HG03575 (cell line): ENCODE measurements at regions not wholly inside any gene's neighbourhood (a gene's known extent, or its start where the extent isn't known, plus 50 kb on each side); places are given as distances from the start of the nearest gene placed in this dataset.
"Not testable (repeated sequence)": the region's sequence is repeated elsewhere in the genome, so short reads cannot be mapped to it uniquely, and the experiment has no call there.

ENCODE experiments used
- ATAC-seq: cut with Tn5 transposase; IDR thresholded peaks from one replicate; pipeline ENCODE4 v1.9.1; 2021; ENCODE audit not compliant: unreplicated experiment, insufficient number of reproducible peaks, low FRiP score; ENCODE audit errors: extremely low read depth

DNA sequence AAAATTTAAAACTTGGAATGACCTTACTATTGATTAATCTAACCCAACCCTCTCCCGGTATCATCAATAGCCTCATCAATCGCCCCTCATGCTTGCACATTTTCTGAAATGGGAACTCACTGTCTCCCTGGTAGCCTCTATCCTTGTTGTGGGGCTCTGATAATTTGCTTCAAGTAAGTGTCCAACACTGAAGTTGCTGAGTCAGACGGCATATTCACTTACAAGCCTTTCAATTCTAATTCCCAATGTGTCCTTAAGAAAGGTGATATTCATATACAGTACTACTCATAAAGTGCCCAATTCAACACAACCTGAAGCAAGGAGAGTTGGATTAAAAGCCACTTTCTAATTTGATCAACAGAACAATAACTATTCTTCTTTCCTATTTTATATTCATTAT is 1146.1 kb upstream of the TMEM132C start:
- ATAC-seq: no peak

DNA sequence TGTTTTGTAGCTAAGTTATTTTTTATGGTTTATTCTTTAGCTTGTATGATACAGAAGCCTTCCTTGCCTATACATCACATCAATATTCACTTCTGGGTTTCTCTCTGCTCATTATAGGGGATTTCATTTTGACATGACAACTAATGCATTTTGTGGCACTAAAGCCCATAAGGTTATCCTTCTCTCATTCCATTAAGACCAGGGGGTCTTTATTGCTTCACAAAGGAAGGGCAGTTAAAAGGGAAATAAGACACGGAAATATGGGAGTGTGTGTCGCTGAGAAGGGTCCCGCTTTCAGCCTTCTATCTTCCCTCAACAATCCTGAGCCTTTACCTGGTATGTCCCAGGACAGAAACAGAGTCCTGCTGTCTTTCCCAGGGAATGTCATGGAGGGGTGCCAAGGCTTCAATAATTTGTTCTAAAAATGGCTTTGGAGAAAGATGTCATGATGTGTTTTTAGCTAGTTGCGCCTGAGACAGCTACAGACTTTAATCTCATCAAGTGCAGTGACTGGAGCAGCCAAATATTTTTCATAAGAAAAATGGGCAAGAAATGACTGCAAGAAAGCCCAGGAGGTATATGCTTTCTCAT is 1145.4 kb upstream of the TMEM132C start:
- ATAC-seq: no peak

DNA sequence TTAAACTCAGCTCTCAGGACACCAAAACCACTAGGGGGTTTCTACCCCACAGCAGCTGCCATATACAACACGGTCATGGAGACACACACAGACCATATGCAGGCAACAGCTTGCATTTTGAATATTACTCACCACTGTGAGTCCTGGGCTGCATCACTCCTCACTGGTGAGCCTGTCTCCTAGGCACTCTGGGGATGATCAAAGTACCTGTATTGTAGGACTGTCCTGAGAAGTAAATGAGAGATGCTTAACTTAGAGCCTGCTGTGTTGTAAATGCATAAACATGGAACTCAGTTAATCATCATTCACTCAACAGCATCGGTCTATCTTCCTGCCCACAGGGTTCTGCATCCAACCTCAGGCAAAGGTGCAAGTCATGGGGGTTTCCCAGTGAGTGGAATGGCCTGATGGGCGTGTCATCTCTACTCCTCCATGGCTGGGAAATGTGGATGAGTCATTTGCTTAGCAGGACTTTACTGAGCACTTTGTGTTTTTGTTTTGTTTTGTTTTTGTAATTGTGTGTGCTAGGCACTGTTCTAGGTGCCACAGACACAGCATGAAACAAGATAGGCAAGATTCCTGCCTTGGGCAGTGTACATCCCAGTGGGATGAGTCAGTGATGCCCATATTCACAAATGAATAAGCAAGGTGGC is 1141.2 kb upstream of the TMEM132C start:
- ATAC-seq: peak; percentile 77

DNA sequence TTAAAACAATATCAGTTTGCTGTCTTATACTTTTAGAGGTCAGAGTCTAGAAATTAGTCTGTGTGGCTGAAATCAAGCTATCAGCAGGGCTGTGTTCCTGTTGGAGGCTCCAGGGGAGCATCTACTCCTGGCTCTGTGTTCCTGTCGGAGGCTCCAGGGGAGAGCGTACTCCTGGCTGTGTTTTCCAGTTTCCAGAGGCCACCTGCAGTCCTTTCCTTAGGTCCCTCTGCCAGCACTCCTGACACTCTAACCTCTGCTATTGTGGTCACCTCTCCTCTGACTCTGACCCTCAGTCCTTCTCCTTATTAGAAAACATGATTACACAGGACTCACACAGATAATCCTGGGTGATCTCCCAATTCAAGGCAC is 1140.7 kb upstream of the TMEM132C start:
- peak; percentile 10 for ATAC-seq

DNA sequence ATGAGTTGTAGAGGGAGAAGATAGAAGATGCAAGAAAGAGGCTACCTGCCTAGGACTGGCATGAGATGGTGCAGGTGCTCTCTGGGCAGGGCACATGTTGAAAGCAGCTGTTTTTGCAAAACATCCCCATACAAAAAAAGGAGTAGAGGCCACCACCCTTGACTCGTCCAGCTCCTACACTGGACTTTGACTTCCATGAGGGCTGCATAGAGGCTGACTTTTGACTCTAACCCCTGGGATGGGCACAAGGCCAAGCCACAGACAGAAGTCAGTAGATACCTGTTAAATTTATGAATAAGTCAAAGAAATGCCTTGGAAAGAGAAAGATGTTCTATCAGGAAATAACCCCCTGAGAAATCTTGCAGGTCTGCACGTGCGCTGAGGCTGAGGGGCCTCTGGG is 1139.1 kb upstream of the TMEM132C start:
- ATAC-seq: no peak

DNA sequence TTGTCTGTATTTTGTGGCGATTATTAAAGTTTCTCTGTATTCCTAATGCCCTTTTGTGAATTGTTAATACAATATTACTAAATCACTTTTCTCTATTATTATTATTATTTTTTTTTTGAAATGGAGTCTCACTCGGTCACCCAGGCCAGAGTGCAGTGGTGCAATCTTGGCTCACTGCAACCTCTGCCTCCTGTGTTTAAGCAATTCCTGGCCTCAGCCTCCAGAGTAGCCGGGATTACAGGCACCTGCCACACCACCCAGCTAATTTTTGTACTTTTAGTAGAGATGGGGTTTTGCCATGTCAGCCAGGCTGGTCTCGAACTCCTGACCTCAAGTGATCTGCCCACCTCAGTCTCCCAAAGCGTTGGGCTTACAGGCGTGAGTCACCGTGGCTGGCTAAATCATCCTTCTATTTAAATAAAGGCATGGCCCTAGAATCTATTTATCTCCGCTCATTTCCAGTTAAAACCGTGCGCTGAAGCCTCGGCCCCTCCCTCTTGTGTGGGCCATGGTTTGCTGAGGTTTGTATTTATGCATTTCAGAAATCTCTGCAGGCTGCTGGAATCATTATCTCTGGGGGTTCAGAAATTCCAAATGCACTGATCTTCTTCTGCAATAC is 1136.4 kb upstream of the TMEM132C start:
- no peak for ATAC-seq

DNA sequence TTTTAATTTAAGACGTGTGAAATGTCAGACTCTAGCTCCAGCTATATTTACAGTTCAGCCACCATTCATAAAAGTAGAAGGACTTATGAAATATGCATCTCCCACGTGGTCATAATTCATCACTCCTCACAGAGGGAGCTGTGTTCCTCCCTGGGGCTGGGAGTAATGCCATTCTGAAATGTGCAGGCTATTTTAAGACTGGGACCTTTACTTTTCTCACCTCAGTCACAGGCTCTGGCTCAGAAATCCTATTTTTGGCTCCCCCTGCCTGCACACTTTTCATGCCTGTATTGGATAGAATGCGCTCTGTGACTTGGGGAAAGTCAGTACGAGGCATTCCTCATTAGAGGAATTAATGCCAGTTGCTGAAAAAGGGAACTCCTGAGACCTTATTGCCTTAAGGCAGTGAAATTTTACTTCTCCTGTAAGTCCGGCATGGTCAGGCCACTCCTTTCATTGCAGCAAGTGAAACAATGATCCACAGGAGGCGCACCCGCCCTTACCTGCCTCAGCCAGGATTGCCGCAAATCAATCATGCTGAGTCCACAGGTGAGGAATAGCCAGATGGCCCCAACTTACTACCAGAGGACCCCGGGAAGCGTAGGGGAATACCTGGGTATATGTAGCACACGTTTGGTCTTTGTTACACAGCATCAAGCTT is 1133.2 kb upstream of the TMEM132C start:
- ATAC-seq: no peak

DNA sequence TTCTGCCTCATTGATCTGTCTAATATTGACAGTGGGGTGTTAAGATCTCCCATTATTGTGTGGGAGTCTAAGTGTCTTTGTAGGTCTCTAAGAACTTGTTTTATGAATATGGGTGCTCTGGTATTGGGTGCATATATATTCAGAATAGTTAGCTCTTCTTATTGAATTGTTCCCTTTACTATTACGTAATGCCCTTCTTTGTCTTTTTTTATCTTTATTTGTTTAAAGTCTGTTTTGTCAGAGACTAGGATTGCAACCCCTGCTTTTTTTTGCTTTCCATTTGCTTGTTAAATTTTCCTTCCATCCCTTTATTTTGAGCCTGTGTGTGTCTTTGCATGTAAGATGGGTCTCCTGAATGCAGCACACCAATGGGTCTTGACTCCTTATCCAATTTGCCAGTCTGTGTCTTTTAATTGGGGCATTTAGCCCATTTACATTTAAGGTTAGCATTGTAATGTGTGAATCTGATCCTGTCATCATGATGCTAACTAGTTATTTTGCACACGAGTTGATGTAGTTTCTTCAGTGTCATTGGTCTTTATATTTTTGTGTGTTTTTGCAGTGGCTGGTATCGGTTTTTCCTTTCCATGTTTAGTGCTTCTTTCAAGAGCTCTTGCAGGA is 1126.0 kb upstream of the TMEM132C start:
- not testable (repeated sequence) for ATAC-seq

DNA sequence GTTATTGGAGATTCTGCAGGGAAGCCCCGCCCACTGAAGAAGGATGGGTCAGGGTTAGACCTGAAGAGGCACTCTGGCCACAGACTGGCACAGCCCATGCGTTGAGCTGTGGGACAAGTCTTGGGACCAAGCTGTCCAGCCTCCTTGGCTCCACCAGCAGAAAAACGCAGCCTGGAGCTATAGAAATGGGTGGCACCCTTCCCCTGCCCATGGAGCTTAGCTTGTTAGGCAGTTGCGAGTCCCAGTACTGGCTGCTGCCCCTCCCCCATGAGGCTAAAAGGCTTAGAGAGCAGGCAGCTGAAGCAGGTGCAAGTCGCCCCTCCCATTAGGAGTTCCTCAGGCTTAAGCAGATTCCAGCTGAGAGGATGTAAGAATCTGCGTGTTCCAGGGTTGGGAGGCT is 1124.0 kb upstream of the TMEM132C start:
- no peak for ATAC-seq

DNA sequence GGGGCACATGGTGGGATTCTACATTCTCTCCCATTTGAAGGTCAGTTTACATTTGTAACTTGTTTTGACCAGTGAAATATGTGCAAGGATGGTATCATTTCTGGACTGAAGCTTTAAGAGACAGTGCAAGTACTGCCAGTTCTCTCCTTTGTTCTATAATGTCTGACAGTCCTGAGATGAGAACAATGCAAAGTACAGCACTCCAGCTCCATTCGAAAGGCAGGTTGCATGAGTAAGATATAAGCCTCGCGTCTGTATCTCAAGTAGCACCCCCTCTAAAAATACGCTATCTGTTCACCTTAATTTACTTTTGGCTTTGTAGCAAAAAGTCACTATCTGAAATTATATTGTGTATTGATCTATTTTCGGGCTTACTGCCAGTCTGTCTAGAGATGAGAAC is 1122.2 kb upstream of the TMEM132C start:
- no peak for ATAC-seq

DNA sequence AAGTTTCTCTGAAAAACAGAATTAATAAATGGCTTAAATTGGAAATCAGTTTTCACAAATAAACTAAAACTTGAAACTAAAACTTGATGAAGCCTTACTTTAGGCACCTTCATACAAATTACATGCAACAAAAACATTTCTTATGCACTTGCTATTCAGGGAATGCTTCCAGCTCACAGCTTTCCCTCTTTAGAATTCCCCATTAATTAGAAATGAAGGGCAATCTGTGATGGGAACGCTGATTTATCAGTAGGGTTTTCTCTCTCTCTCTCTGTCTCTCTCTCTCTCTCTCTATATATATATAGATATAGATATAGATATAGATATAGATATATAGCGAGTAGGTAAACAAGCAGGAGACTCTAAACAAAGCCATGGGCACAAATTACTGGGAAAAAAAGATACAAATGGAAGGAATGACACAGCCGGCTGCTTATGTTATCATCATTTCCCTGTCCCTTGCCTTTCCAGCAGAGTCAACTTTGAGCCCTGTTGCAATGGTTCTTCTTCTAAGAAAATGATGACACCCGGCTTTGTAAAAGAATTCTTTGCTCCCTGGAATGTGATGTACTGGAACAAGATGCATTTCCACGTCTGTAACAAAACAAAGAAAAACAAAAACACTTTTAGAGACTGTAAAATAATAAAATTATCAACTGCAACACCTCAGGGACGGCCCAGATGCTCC is 1121.6 kb upstream of the TMEM132C start:
- ATAC-seq: no peak

DNA sequence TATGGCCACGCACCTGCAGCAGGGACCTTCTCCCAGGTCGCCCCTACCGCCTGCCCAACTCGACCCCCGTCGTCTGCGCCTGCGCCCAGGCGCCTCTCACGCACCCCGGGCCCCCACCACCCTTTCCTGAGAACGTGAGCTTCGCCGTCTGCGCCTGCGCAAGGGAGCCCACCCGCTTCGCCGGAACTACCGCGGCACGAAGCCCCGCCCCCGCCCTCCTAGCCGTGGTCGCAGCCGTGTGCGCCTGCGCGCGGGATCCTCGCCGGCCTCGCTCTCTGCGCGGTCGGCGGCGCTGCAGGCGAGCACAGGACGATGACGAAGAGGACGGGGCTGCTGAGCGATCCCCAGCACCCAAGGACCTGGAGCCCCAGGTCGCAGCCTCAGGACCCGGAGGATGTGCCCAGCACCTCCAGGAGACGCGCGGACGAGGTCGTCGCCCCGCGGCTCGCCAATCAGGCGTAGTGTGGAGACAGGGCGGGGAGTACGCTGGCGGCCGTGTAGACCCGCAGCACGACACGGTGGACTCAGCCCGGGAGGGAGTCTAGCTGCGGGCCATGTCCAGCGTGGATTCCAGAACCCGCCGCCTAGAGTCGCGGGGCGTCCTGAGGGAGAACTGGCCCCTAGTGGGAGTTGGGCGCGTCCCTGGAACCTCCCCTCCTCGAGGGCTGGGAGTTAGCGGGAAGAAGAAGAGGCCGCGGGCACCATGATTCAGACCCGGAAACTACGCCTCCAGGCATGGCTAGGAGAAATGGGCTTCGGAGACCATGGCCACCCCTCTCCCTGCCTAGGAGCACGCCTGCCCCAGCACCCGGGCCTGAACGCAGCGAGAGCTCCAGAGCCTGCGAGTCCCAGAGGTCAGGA is 1120.8 kb upstream of the TMEM132C start:
- ATAC-seq: no peak

DNA sequence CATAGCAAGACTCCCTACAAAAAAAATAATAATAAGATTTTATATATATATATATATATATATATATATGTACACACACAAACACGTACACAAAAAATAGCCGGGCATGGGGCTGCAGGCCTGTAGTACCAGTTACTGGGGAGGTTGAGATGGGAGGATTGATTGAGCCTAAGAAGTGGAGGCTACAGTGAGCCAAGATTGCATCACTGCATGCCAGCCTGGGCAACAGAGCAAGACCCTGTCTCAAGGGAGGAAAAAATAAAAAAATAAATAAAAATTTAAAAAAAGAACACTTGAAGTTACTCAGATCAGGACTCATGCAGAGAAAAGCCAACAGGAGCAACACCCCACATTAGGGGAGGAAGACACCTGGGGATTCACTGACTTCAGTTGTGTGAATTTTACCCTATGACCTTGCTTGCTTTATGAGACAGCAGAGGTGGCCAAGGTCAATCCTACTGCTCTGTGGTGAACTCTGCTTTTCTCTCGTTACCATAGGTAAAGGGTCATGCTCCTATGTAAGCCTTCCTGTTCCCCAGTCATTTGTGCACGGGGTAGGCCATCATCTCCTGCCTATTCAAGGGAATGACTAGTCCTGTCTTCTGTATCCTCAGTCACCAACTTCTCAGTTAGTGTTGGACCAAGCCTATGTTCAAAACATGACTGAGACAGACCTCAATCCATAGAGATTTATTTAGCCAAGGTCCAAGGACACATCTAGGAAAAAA is 1119.8 kb upstream of the TMEM132C start:
- no peak for ATAC-seq

DNA sequence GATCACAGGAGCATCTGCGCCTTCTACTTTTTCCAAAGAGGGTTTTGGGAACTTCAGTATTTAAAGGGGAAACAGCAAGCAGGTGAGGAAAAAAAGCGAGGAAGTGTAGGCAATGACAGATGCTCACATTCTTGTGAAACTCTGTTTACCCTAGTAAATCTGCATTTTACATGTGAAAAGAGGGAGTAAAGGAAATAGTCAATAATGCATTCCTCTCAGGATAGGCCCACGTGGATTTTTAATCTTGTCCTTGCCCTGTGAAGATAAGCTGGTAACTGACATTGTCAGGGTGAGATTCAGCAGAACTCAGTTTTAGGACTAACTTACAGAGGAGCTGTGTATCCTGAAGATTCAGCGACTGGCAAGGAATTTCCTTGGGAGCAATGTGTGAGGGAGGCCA is 1119.2 kb upstream of the TMEM132C start:
- ATAC-seq: no peak

DNA sequence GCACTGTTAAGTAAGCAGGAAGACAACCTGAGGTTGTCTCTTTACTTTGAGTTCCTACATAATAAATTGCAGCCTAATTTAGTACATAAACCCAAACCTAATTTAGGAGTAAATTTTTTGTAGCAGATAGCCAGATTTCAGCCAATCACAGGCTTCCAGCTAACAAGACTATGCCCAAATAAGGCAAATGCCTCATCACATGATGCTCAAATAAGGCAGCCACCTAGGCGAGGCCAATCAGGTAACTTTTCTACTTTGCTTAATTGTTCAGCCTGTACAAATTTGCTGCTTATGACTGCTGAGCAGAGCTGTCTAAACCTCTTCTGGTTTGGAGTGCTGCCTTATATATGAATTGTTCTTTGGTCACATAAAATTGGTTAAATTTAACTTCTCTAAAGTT is 1118.7 kb upstream of the TMEM132C start:
- ATAC-seq: no peak

DNA sequence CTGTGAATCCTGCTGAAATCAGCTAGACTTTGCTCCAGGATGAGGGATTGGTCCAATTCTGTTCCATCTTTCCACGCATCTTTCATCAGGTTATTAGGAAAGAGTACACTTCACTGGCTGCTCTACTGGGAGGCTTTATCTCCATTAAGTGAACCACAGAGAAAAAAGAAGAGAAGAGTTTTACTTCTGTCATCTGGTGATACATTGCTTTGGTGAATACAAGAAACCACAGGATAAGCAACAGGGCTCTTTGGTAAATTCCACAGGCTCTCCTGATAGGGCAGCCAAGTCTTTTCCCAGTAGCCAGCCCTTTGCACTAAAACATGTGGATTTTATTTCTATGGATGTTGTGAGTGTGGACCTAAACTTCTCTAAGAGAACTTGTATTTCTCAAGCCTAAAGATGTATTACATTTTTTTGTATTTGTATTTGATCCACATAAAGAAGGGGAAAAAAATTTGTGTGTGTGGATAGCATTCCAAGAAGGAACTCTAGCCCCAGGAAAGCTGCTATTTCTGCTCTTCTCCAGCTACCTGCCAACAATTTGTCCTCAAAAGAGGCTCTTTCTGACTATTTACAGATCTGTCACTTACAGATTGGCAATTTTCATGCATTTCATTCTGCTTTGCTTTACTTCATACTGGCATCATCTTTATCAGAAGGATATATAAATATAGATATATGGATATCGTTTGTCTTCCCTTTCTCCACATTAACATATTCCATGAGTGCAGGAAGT is 1117.6 kb upstream of the TMEM132C start:
- no peak for ATAC-seq

DNA sequence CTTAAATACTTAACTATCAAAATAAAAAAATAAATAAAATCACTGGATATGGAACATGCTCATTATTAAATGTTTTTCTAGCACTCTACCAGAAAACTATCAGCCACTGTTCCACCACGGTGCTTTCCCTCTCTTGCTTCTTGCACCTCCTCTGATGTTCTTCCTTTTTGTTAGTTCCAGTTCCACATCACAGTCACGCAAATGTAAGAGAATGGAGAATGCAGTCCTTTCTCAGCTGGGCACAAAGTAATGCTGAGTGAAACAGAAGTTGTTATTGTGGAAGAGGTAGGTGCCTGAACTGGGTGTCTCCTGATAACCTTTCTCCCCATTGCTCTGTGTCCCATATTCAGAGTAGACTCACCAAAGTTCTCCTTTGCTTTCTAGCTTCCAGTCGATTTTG is 1116.9 kb upstream of the TMEM132C start:
- ATAC-seq: no peak
